Esophagus muscularis mucosa (tissue), 4 donors: ENCODE measurements at regions not wholly inside any gene's neighbourhood (a gene's known extent, or its start where the extent isn't known, plus 50 kb on each side); places are given as distances from the start of the nearest gene placed in this dataset.

Experiments used
- CTCF ChIP-seq, 3 experiments: fragments of 200-600 bp in 2 of 3; fragments of 450-650 bp in 1 of 3; sonication (generic) in 2 of 3; IDR thresholded peaks; one replicate each; pipeline ENCODE4 v1.5.1; 2017 to 2019; ENCODE audit warnings: antibody characterized with exemption in 3 of 3, mild to moderate bottlenecking in 2 of 3, moderate library complexity in 1 of 3
- EP300 ChIP-seq: sonication (generic); formaldehyde crosslinking; IDR thresholded peaks from one replicate; pipeline ENCODE4 v1.6.1; 2017; ENCODE audit warnings: antibody characterized with exemption
- POLR2A ChIP-seq: fragments of 450-650 bp; IDR thresholded peaks from one replicate; pipeline ENCODE4 v1.6.1; 2017; ENCODE audit warnings: antibody characterized with exemption, moderate library complexity, mild to moderate bottlenecking, low read depth

- TF ChIP-seq POLR2A (no peak), CTCF (IDR thresholded peaks at IDR 0.05) (no peak), EP300 (no peak)
Measured at GRCh38 chr22:48376936-48377712, 1450.5 kb downstream of the BRD1 start.
